Peyer's patch (tissue), 4 donors: ENCODE measurements at regions not wholly inside any gene's neighbourhood (a gene's known extent, or its start where the extent isn't known, plus 50 kb on each side); places are given as distances from the start of the nearest gene placed in this dataset.

Experiments
- DNase-seq, 3 donors: peaks; one replicate each; pipeline ENCODE4 v3.0.0-alpha.2; 2017 to 2019
- H3K27ac ChIP-seq, 4 donors: fragments of 200-600 bp; sonication (generic); one replicate each; pipeline ENCODE4 v1.5.1; 2016 to 2019
- H3K27me3 ChIP-seq, 2 donors: fragments of 200-600 bp; sonication (generic); one replicate each; pipeline ENCODE4 v1.5.1; 2019
- H3K36me3 ChIP-seq, 3 donors: fragments of 200-600 bp; sonication (generic); one replicate each; pipeline ENCODE4 v1.5.1; 2016 to 2019
- H3K4me1 ChIP-seq, 4 donors: fragments of 200-600 bp; sonication (generic); one replicate each; pipeline ENCODE4 v1.5.1; 2016 to 2019
- H3K4me3 ChIP-seq, 4 donors: fragments of 200-600 bp; sonication (generic); 1 replicate in 3 of 4; 2 replicates in 1 of 4; pipeline ENCODE4 v1.5.1; 2016 to 2019; ENCODE audit warnings: mild to moderate bottlenecking in 1 of 4
- H3K9me3 ChIP-seq, 4 donors: fragments of 200-600 bp; sonication (generic); one replicate each; pipeline ENCODE4 v1.5.1; 2016 to 2019; ENCODE audit warnings: mild to moderate bottlenecking in 1 of 4
- CTCF ChIP-seq, 6 experiments: fragments of 450-650 bp in 4 of 6; fragments of 200-600 bp in 2 of 6; sonication (generic) in 1 of 6; IDR thresholded peaks; one replicate each; pipeline ENCODE4 v1.5.1; 2017 to 2019; ENCODE audit warnings: antibody characterized with exemption in 6 of 6, mild to moderate bottlenecking in 3 of 6, moderate library complexity in 1 of 6
- POLR2A ChIP-seq, 2 donors: fragments of 450-650 bp; IDR thresholded peaks; one replicate each; pipeline ENCODE4 v1.5.1; 2017; ENCODE audit warnings: antibody characterized with exemption in 2 of 2, mild to moderate bottlenecking in 2 of 2, moderate library complexity in 2 of 2

GRCh38 chr2:221342388-221342787 is 229.7 kb downstream of the EPHA4 start:
- H3K4me1 ChIP-seq: no peaks in the 10 kb centered on the region
- no peak overlapping the region for H3K27ac ChIP-seq
- TF ChIP-seq CTCF (IDR thresholded peaks at IDR 0.05) (no peak), POLR2A (IDR thresholded peaks at IDR 0.05) (no peak)
- no peaks in the 10 kb centered on the region for H3K36me3 ChIP-seq
- DNase-seq: no peak
- no peak overlapping the region for H3K4me3 ChIP-seq
- no peaks in the 10 kb centered on the region for H3K27me3 ChIP-seq
- H3K9me3 ChIP-seq: no peaks in the 10 kb centered on the region

GRCh38 chr2:221343524-221343923 is 228.6 kb downstream of the EPHA4 start:
- Histone ChIP-seq H3K27ac (no peak overlapping the region), H3K9me3 (no peaks in the 10 kb centered on the region), H3K36me3 (no peaks in the 10 kb centered on the region), H3K4me3 (no peak overlapping the region), H3K27me3 (no peaks in the 10 kb centered on the region), H3K4me1 (no peaks in the 10 kb centered on the region)
- TF ChIP-seq CTCF (IDR thresholded peaks at IDR 0.05) (no peak), POLR2A (IDR thresholded peaks at IDR 0.05) (no peak)
- DNase-seq: no peak

GRCh38 chr2:221345516-221345915 is 226.6 kb downstream of the EPHA4 start:
- Histone ChIP-seq H3K9me3 (no peaks in the 10 kb centered on the region), H3K27ac (no peak overlapping the region), H3K36me3 (no peaks in the 10 kb centered on the region), H3K27me3 (no peaks in the 10 kb centered on the region), H3K4me3 (no peak overlapping the region), H3K4me1 (no peaks in the 10 kb centered on the region)
- no peak for DNase-seq
- TF ChIP-seq CTCF (IDR thresholded peaks at IDR 0.05) (no peak), POLR2A (IDR thresholded peaks at IDR 0.05) (no peak)

- H3K4me1 ChIP-seq: no peaks in the 10 kb centered on the region
- no peak for DNase-seq
- TF ChIP-seq CTCF (IDR thresholded peaks at IDR 0.05) (no peak), POLR2A (IDR thresholded peaks at IDR 0.05) (no peak)
- no peaks in the 10 kb centered on the region for H3K9me3 ChIP-seq
- no peak overlapping the region for H3K27ac ChIP-seq
- H3K4me3 ChIP-seq: no peak overlapping the region
- H3K27me3 ChIP-seq: no peaks in the 10 kb centered on the region
- no peaks in the 10 kb centered on the region for H3K36me3 ChIP-seq
Measured at GRCh38 chr2:221346411-221346810, 225.7 kb downstream of the EPHA4 start.

- H3K9me3 ChIP-seq: no peaks in the 10 kb centered on the region
- DNase-seq: no peak
- no peaks in the 10 kb centered on the region for H3K4me1 ChIP-seq
- no peak overlapping the region for H3K27ac ChIP-seq
- TF ChIP-seq POLR2A (IDR thresholded peaks at IDR 0.05) (no peak), CTCF (IDR thresholded peaks at IDR 0.05) (no peak)
- no peaks in the 10 kb centered on the region for H3K27me3 ChIP-seq
- no peak overlapping the region for H3K4me3 ChIP-seq
- H3K36me3 ChIP-seq: no peaks in the 10 kb centered on the region
Measured at GRCh38 chr2:221347471-221347870, 224.6 kb downstream of the EPHA4 start.

GRCh38 chr2:221350616-221351015 is 221.5 kb downstream of the EPHA4 start:
- H3K4me3 ChIP-seq: no peak overlapping the region
- TF ChIP-seq CTCF (IDR thresholded peaks at IDR 0.05) (no peak), POLR2A (IDR thresholded peaks at IDR 0.05) (no peak)

More at GRCh38 chr2:221350616-221351015, 221.5 kb downstream of the EPHA4 start:
- Histone ChIP-seq H3K27me3 (no peaks in the 10 kb centered on the region), H3K36me3 (no peaks in the 10 kb centered on the region), H3K4me1 (no peaks in the 10 kb centered on the region), H3K9me3 (no peaks in the 10 kb centered on the region), H3K27ac (no peak overlapping the region)
- no peak for DNase-seq
